Breast epithelium (tissue), 3 donors: ENCODE measurements at regions not wholly inside any gene's neighbourhood (a gene's known extent, or its start where the extent isn't known, plus 50 kb on each side); places are given as distances from the start of the nearest gene placed in this dataset.

ENCODE experiments used
- POLR2A ChIP-seq: fragments of 450-650 bp; IDR thresholded peaks from one replicate; pipeline ENCODE4 v1.6.1; 2016; ENCODE audit warnings: antibody characterized with exemption, mild to moderate bottlenecking, moderate library complexity
- POLR2AphosphoS5 ChIP-seq, 3 donors: sonication (generic); formaldehyde crosslinking; IDR thresholded peaks; one replicate each; pipeline ENCODE4 v1.6.1; 2017; ENCODE audit warnings: antibody characterized with exemption in 3 of 3
- TF ChIP-seq, protein P1 (sequence below), 3 donors: fragments of 450-650 bp; IDR thresholded peaks; one replicate each; pipeline ENCODE4 v1.5.1; 2016 to 2017; ENCODE audit warnings: antibody characterized with exemption in 3 of 3, mild to moderate bottlenecking in 3 of 3, moderate library complexity in 3 of 3

GRCh38 chr9:86445671-86446070, 91.5 kb upstream of the TUT7 start:
- TF ChIP-seq, protein P1, sequence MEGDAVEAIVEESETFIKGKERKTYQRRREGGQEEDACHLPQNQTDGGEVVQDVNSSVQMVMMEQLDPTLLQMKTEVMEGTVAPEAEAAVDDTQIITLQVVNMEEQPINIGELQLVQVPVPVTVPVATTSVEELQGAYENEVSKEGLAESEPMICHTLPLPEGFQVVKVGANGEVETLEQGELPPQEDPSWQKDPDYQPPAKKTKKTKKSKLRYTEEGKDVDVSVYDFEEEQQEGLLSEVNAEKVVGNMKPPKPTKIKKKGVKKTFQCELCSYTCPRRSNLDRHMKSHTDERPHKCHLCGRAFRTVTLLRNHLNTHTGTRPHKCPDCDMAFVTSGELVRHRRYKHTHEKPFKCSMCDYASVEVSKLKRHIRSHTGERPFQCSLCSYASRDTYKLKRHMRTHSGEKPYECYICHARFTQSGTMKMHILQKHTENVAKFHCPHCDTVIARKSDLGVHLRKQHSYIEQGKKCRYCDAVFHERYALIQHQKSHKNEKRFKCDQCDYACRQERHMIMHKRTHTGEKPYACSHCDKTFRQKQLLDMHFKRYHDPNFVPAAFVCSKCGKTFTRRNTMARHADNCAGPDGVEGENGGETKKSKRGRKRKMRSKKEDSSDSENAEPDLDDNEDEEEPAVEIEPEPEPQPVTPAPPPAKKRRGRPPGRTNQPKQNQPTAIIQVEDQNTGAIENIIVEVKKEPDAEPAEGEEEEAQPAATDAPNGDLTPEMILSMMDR (IDR thresholded peaks at IDR 0.05) = no peak
- no peak for TF ChIP-seq POLR2AphosphoS5 (IDR thresholded peaks at IDR 0.05)
- TF ChIP-seq POLR2A = no peak
